Prostate gland (tissue), 2 donors: ENCODE measurements at regions not wholly inside any gene's neighbourhood (a gene's known extent, or its start where the extent isn't known, plus 50 kb on each side); places are given as distances from the start of the nearest gene placed in this dataset.

Source experiments
- DNase-seq: peaks from one replicate; pipeline ENCODE4 v3.0.0-alpha.2; 2019; ENCODE audit warnings: low spot score
- H3K27ac ChIP-seq, 2 donors: fragments of 200-600 bp; sonication (generic); 2 replicates each; pipeline ENCODE4 v1.5.1; 2017 to 2019
- H3K27me3 ChIP-seq: fragments of 200-600 bp; sonication (generic); replicated peaks from 2 replicates; pipeline ENCODE4 v1.5.1; 2019; ENCODE audit not compliant: insufficient read depth
- H3K36me3 ChIP-seq, 2 donors: fragments of 200-600 bp; sonication (generic); 1 replicate in 1 of 2; 2 replicates in 1 of 2; pipeline versions ENCODE4 v1.5.1 to v1.8.1; 2017 to 2019
- H3K4me1 ChIP-seq: fragments of 200-600 bp; sonication (generic); replicated peaks from 2 replicates; pipeline ENCODE4 v1.5.1; 2019
- H3K4me3 ChIP-seq, 2 donors: fragments of 200-600 bp; sonication (generic); 2 replicates each; pipeline ENCODE4 v1.5.1; 2017 to 2019
- H3K9me3 ChIP-seq: fragments of 200-600 bp; sonication (generic); 2 replicates; pipeline ENCODE4 v1.5.1; 2017
- POLR2A ChIP-seq: fragments of 450-650 bp; IDR thresholded peaks from one replicate; pipeline ENCODE4 v1.6.1; 2016; ENCODE audit warnings: antibody characterized with exemption, mild to moderate bottlenecking
- POLR2AphosphoS5 ChIP-seq: sonication (generic); formaldehyde crosslinking; IDR thresholded peaks from one replicate; pipeline ENCODE4 v1.6.1; 2017; ENCODE audit warnings: antibody characterized with exemption
- WGBS: methylation state at CpG from one replicate; pipeline ENCODE4 v1.1.5; 2018; 5-methylcytosine and 5-hydroxymethylcytosine counted together
- intact Hi-C: fragments of 100-400 bp; cut with DNase I; formaldehyde crosslinking; loops from one replicate; pipeline ENCODE4 v1.14.2; 2022
- TF ChIP-seq, protein P1 (sequence below), 4 experiments: fragments of 200-600 bp in 2 of 4; fragments of 450-650 bp in 2 of 4; sonication (generic) in 2 of 4; IDR thresholded peaks; 1 replicate in 3 of 4; 2 replicates in 1 of 4; pipeline ENCODE4 v1.5.1; 2016 to 2019; ENCODE audit warnings: antibody characterized with exemption in 4 of 4, mild to moderate bottlenecking in 2 of 4, moderate library complexity in 2 of 4

GRCh38 chr13:29976535-29976934 is 126.1 kb upstream of the UBL3 start:
- H3K9me3 ChIP-seq = no peaks in the 10 kb centered on the region
- TF ChIP-seq POLR2A (no peak), POLR2AphosphoS5 (no peak)
- TF ChIP-seq, protein P1, sequence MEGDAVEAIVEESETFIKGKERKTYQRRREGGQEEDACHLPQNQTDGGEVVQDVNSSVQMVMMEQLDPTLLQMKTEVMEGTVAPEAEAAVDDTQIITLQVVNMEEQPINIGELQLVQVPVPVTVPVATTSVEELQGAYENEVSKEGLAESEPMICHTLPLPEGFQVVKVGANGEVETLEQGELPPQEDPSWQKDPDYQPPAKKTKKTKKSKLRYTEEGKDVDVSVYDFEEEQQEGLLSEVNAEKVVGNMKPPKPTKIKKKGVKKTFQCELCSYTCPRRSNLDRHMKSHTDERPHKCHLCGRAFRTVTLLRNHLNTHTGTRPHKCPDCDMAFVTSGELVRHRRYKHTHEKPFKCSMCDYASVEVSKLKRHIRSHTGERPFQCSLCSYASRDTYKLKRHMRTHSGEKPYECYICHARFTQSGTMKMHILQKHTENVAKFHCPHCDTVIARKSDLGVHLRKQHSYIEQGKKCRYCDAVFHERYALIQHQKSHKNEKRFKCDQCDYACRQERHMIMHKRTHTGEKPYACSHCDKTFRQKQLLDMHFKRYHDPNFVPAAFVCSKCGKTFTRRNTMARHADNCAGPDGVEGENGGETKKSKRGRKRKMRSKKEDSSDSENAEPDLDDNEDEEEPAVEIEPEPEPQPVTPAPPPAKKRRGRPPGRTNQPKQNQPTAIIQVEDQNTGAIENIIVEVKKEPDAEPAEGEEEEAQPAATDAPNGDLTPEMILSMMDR (IDR thresholded peaks at IDR 0.05) = no peak
- 91% methylated on average over 5 of the region's 5 CpGs for WGBS
- DNase-seq = no peak
- H3K27me3 ChIP-seq = no peaks in the 10 kb centered on the region
- no peak overlapping the region for H3K27ac ChIP-seq
- intact Hi-C loops = no loop called here
- H3K36me3 ChIP-seq = no peaks in the 10 kb centered on the region
- no peak overlapping the region for H3K4me3 ChIP-seq
- H3K4me1 ChIP-seq = no peaks in the 10 kb centered on the region

DNA sequence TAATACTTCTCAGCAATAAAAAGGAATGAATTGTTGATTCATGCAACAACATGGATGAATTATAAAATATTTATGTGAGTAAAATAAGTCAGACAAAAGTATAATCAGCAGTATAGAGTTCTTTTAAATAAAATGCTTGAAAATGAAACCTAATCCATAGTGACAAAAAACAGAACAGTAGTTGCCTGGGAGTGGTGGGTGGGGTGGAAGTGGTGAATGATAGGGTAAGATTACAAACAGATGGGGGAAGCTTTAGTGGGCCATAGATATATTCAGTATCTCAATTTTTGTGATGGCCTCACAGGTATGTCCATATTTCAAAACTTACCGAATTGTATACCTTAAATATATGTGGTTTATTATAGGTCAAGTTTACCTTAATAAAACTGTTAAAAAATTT is 124.9 kb upstream of the UBL3 start:
- H3K27ac ChIP-seq = no peak overlapping the region
- WGBS = 95% methylated on average over 1 of the region's 1 CpG
- H3K9me3 ChIP-seq = no peaks in the 10 kb centered on the region
- DNase-seq = no peak
- intact Hi-C loops = no loop called here
- H3K4me3 ChIP-seq = no peak overlapping the region
- H3K4me1 ChIP-seq = no peaks in the 10 kb centered on the region
- H3K27me3 ChIP-seq = no peaks in the 10 kb centered on the region
- H3K36me3 ChIP-seq = no peaks in the 10 kb centered on the region
- TF ChIP-seq POLR2A = no peak
- TF ChIP-seq, protein P1 (IDR thresholded peaks at IDR 0.05) = no peak
- TF ChIP-seq POLR2AphosphoS5 = no peak

DNA sequence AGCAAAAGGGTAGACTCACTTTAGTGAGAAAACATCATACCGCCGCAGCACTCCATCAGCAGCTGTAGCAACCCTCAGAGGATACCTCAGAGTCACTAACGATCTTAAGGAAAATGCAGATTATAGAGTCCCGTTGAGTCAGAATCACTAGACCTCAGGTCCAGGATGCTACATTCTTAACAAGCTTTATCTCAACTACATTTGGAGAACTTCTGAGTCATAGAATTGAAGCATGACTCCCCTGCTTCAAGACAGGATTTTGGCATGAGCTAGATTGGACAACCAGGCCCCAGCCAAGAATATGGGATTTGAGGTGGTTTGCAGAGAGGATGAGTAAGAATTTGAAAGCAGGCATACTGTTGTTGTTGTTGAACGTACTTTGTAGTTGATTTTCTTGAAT is 118.9 kb upstream of the UBL3 start:
- no peak for DNase-seq
- Histone ChIP-seq H3K9me3 (no peaks in the 10 kb centered on the region), H3K36me3 (no peaks in the 10 kb centered on the region), H3K27me3 (no peaks in the 10 kb centered on the region), H3K4me3 (no peak overlapping the region), H3K4me1 (no peaks in the 10 kb centered on the region), H3K27ac (no peak overlapping the region)
- intact Hi-C loops = no loop called here
- WGBS = 95% methylated on average over 5 of the region's 5 CpGs
- TF ChIP-seq, protein P1 (IDR thresholded peaks at IDR 0.05) = no peak
- no peak for TF ChIP-seq POLR2AphosphoS5
- TF ChIP-seq POLR2A = no peak

GRCh38 chr13:29964181-29964845 is 113.9 kb upstream of the UBL3 start:
- intact Hi-C loops = no loop called here
- 89% methylated on average over 10 of the region's 10 CpGs for WGBS
- H3K9me3 ChIP-seq = no peaks in the 10 kb centered on the region
- no peak for DNase-seq
- no peak for TF ChIP-seq POLR2AphosphoS5
- TF ChIP-seq POLR2A = no peak
- TF ChIP-seq, protein P1 (IDR thresholded peaks at IDR 0.05) = no peak
- no peak overlapping the region for H3K27ac ChIP-seq
- H3K4me1 ChIP-seq = no peaks in the 10 kb centered on the region
- H3K4me3 ChIP-seq = no peak overlapping the region
- no peaks in the 10 kb centered on the region for H3K36me3 ChIP-seq
- H3K27me3 ChIP-seq = no peaks in the 10 kb centered on the region

DNA sequence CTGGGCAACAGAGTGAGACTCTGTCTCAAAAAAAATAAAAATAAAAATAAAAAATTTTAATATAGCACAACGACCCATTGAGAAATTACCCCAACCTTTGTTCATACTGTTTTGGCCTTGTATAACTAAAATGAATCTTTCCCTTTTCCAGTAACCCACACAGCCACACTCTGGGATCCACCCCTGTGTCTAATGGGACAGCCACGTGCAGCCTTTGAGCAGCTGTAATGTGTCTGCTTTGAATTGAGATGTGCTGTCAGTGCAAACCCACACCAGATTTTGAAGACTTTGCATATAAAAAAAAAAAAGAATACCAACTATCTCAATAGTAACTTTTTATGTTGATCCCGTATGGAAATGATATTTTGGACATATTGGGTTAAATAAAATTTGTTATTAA is 112.7 kb upstream of the UBL3 start:
- TF ChIP-seq, protein P1 (IDR thresholded peaks at IDR 0.05) = no peak
- TF ChIP-seq POLR2A (no peak), POLR2AphosphoS5 (no peak)
- no peaks in the 10 kb centered on the region for H3K27me3 ChIP-seq
- WGBS = 70% methylated on average over 3 of the region's 3 CpGs
- no peaks in the 10 kb centered on the region for H3K4me1 ChIP-seq
- H3K4me3 ChIP-seq = no peak overlapping the region
- no peak overlapping the region for H3K27ac ChIP-seq
- H3K9me3 ChIP-seq = no peaks in the 10 kb centered on the region
- no peak for DNase-seq
- intact Hi-C loops = no loop called here
- H3K36me3 ChIP-seq = no peaks in the 10 kb centered on the region
